ENCODE measurements at regions not wholly inside any gene's neighbourhood (a gene's known extent, or its start where the extent isn't known, plus 50 kb on each side); places are given as distances from the start of the nearest gene placed in this dataset.

GRCh38 chr15:79561982-79562381, 129.8 kb downstream of the MINAR1 start:
- TF ChIP-seq CTCF (IDR thresholded peaks at IDR 0.05) (no peak), POLR2AphosphoS5 (IDR thresholded peaks at IDR 0.05) (no peak), POLR2A (IDR thresholded peaks at IDR 0.05) (no peak)

Measured in upper lobe of left lung (tissue), 4 donors.